ENCODE measurements at regions not wholly inside any gene's neighbourhood (a gene's known extent, or its start where the extent isn't known, plus 50 kb on each side); places are given as distances from the start of the nearest gene placed in this dataset.

GRCh38 chr10:55491712-55492111 lies 690.7 kb upstream of the PCDH15 start:
- no peak for DNase-seq

- DNase-seq: no peak
These were observed 684.8 kb upstream of the PCDH15 start for GRCh38 chr10:55485827-55486226.

- no peak for DNase-seq
These were observed 675.1 kb upstream of the PCDH15 start for GRCh38 chr10:55476129-55476528.

- no peak for DNase-seq
These were observed 673.2 kb upstream of the PCDH15 start for GRCh38 chr10:55474258-55474657.

GRCh38 chr10:55470840-55471239 lies 669.8 kb upstream of the PCDH15 start:
- DNase-seq: no peak

- DNase-seq: no peak
These were observed 665.9 kb upstream of the PCDH15 start for GRCh38 chr10:55466806-55467504.

- DNase-seq: no peak
These were observed 663.1 kb upstream of the PCDH15 start for GRCh38 chr10:55464083-55464482.

- no peak for DNase-seq
These were observed 659.0 kb upstream of the PCDH15 start for GRCh38 chr10:55460008-55460407.

- no peak for DNase-seq
These were observed 649.0 kb upstream of the PCDH15 start for GRCh38 chr10:55449981-55450380.

GRCh38 chr10:55446441-55447002 lies 645.5 kb upstream of the PCDH15 start:
- DNase-seq: no peak

- no peak for DNase-seq
These were observed 640.7 kb upstream of the PCDH15 start for GRCh38 chr10:55441777-55442176.

- DNase-seq: no peak
These were observed 625.1 kb upstream of the PCDH15 start for GRCh38 chr10:55426138-55426537.

- DNase-seq: no peak
These were observed 609.4 kb upstream of the PCDH15 start for GRCh38 chr10:55410415-55410885.

- no peak for DNase-seq
These were observed 603.1 kb upstream of the PCDH15 start for GRCh38 chr10:55404094-55404493.

- no peak for DNase-seq
These were observed 599.2 kb upstream of the PCDH15 start for GRCh38 chr10:55400075-55400849.

- DNase-seq: no peak
These were observed 597.5 kb upstream of the PCDH15 start for GRCh38 chr10:55398497-55398882.

GRCh38 chr10:55397777-55398496 lies 596.9 kb upstream of the PCDH15 start:
- DNase-seq: no peak

- no peak for DNase-seq
These were observed 577.2 kb upstream of the PCDH15 start for GRCh38 chr10:55378196-55378595.

GRCh38 chr10:55374917-55375316 lies 573.9 kb upstream of the PCDH15 start:
- no peak for DNase-seq

GRCh38 chr10:55374060-55374459 lies 573.0 kb upstream of the PCDH15 start:
- no peak for DNase-seq

- no peak for DNase-seq
These were observed 568.8 kb upstream of the PCDH15 start for GRCh38 chr10:55369670-55370420.

- no peak for DNase-seq
These were observed 567.4 kb upstream of the PCDH15 start for GRCh38 chr10:55368467-55368866.

GRCh38 chr10:55367555-55367954 lies 566.5 kb upstream of the PCDH15 start:
- no peak for DNase-seq

All from central memory CD4-positive, alpha-beta T cell (primary cell).